ENCODE measurements at regions not wholly inside any gene's neighbourhood (a gene's known extent, or its start where the extent isn't known, plus 50 kb on each side); places are given as distances from the start of the nearest gene placed in this dataset.

- ChIA-PET SMC1A (ENCODE audit: uncharacterized antibody, unreplicated experiment) (interaction anchor here (0.8 to 2.1 kb wide), 10 partner anchors 9 to 181 kb away, joined by 3 to 11 read pairs (median 4); no protein-coding TSS in a partner anchor), POLR2A (interaction anchor here (1.4 kb wide), 2 partner anchors 8 to 32 kb away, joined by 3 to 4 read pairs; no protein-coding TSS in a partner anchor), CTCF (interaction anchor here (0.7 to 1.1 kb wide), 4 partner anchors 23 to 1596 kb away, joined by 3 to 4 read pairs (median 3); no protein-coding TSS in a partner anchor), RAD21 (ENCODE audit: unreplicated experiment) (interaction anchor here (1.0 to 1.3 kb wide), 2 partner anchors 14 to 43 kb away, joined by 3 to 4 read pairs; no protein-coding TSS in a partner anchor)
- no peaks in the 10 kb centered on the region for H3K27me3 ChIP-seq (replicated peaks in 1 of 2; ENCODE audit: control insufficient read depth in 2 of 2, insufficient read depth in 2 of 2, low read length in 1 of 2)
- in situ Hi-C loops (cut with MboI) (no loop called here), intact Hi-C loops (cut with micrococcal nuclease; ENCODE audit: unreplicated experiment) (no loop called here)
- H3K4me3 ChIP-seq = no peak overlapping the region
- FAIRE-seq (no peak), DNase-seq (ENCODE audit: low read depth, low spot score) (no peak), ATAC-seq (peak; percentile 69)
- no peak overlapping the region for H3K9ac ChIP-seq (ENCODE audit: control insufficient read depth, insufficient read depth, low read length)
- WGBS (ENCODE audit: insufficient coverage, insufficient replicate concordance, low lambda C conversion rate, missing lambda C conversion rate) = 94% methylated on average over 1 of the region's 1 CpG
- BruUV-seq (replicated peaks) = no TSS peak
- no peaks in the 10 kb centered on the region for H3K9me3 ChIP-seq (replicated peaks; ENCODE audit: control insufficient read depth, insufficient read depth, low read length)
- H3K79me2 ChIP-seq (ENCODE audit: control insufficient read depth, insufficient read depth, low read length) = no peaks in the 10 kb centered on the region
- TF ChIP-seq, protein P1, sequence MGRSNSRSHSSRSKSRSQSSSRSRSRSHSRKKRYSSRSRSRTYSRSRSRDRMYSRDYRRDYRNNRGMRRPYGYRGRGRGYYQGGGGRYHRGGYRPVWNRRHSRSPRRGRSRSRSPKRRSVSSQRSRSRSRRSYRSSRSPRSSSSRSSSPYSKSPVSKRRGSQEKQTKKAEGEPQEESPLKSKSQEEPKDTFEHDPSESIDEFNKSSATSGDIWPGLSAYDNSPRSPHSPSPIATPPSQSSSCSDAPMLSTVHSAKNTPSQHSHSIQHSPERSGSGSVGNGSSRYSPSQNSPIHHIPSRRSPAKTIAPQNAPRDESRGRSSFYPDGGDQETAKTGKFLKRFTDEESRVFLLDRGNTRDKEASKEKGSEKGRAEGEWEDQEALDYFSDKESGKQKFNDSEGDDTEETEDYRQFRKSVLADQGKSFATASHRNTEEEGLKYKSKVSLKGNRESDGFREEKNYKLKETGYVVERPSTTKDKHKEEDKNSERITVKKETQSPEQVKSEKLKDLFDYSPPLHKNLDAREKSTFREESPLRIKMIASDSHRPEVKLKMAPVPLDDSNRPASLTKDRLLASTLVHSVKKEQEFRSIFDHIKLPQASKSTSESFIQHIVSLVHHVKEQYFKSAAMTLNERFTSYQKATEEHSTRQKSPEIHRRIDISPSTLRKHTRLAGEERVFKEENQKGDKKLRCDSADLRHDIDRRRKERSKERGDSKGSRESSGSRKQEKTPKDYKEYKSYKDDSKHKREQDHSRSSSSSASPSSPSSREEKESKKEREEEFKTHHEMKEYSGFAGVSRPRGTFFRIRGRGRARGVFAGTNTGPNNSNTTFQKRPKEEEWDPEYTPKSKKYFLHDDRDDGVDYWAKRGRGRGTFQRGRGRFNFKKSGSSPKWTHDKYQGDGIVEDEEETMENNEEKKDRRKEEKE (IDR thresholded peaks at IDR 0.05) = no peak
- no peak for TF ChIP-seq USF1 (IDR thresholded peaks at IDR 0.05; ENCODE audit: borderline replicate concordance, extremely low read length, insufficient read depth, low read depth, low read length)
- TF ChIP-seq RAD21 (IDR thresholded peaks at IDR 0.05; ENCODE audit: insufficient read depth, low read depth, low read length) = no peak
- no peak for TF ChIP-seq BRCA1 (IDR thresholded peaks at IDR 0.05; ENCODE audit: low read depth, low read length)
- TF ChIP-seq TCF7 (IDR thresholded peaks at IDR 0.05; ENCODE audit: borderline replicate concordance) = no peak
- no peak for TF ChIP-seq SIX5 (IDR thresholded peaks at IDR 0.05; ENCODE audit: low read depth, low read length, severe bottlenecking)
- TF ChIP-seq TCF3 (IDR thresholded peaks at IDR 0.05; ENCODE audit: borderline replicate concordance, insufficient read depth, low read depth, low read length) = no peak
- TF ChIP-seq EP300 (IDR thresholded peaks at IDR 0.05; ENCODE audit: borderline replicate concordance in 1 of 2, control insufficient read depth in 1 of 2, low read depth in 2 of 2, low read length in 2 of 2) = no peak
- TF ChIP-seq FOXK2 (IDR thresholded peaks at IDR 0.05) = no peak
- TF ChIP-seq ZNF622 (IDR thresholded peaks at IDR 0.05) = no peak
- TF ChIP-seq SUPT20H (IDR thresholded peaks at IDR 0.05; ENCODE audit: borderline replicate concordance, control insufficient read depth, low read depth, low read length) = no peak
- no peak for TF ChIP-seq MXI1 (IDR thresholded peaks at IDR 0.05; ENCODE audit: low read depth, low read length)
- no peak for TF ChIP-seq YY1 (IDR thresholded peaks at IDR 0.05; ENCODE audit: low read depth, low read length)
- TF ChIP-seq, protein P2, sequence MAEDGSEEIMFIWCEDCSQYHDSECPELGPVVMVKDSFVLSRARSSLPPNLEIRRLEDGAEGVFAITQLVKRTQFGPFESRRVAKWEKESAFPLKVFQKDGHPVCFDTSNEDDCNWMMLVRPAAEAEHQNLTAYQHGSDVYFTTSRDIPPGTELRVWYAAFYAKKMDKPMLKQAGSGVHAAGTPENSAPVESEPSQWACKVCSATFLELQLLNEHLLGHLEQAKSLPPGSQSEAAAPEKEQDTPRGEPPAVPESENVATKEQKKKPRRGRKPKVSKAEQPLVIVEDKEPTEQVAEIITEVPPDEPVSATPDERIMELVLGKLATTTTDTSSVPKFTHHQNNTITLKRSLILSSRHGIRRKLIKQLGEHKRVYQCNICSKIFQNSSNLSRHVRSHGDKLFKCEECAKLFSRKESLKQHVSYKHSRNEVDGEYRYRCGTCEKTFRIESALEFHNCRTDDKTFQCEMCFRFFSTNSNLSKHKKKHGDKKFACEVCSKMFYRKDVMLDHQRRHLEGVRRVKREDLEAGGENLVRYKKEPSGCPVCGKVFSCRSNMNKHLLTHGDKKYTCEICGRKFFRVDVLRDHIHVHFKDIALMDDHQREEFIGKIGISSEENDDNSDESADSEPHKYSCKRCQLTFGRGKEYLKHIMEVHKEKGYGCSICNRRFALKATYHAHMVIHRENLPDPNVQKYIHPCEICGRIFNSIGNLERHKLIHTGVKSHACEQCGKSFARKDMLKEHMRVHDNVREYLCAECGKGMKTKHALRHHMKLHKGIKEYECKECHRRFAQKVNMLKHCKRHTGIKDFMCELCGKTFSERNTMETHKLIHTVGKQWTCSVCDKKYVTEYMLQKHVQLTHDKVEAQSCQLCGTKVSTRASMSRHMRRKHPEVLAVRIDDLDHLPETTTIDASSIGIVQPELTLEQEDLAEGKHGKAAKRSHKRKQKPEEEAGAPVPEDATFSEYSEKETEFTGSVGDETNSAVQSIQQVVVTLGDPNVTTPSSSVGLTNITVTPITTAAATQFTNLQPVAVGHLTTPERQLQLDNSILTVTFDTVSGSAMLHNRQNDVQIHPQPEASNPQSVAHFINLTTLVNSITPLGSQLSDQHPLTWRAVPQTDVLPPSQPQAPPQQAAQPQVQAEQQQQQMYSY (CRISPR knock-in tag; IDR thresholded peaks at IDR 0.05) = no peak
- TF ChIP-seq ZNF207 (IDR thresholded peaks at IDR 0.05; ENCODE audit: borderline replicate concordance) = no peak
- TF ChIP-seq HDGF (IDR thresholded peaks at IDR 0.05) = no peak
- no peak for TF ChIP-seq CREB1 (IDR thresholded peaks at IDR 0.05; ENCODE audit: low read depth)
- H3K36me3 ChIP-seq (ENCODE audit: control insufficient read depth in 2 of 2, insufficient read depth in 2 of 2, low read length in 1 of 2) = no peaks in the 10 kb centered on the region
- no peaks in the 10 kb centered on the region for H4K20me1 ChIP-seq (ENCODE audit: control insufficient read depth, insufficient read depth)
- no peaks in the 10 kb centered on the region for H3K4me1 ChIP-seq (ENCODE audit: control insufficient read depth, insufficient read depth, low read length)
- H3K27ac ChIP-seq (ENCODE audit: control insufficient read depth, insufficient read depth) = no peak overlapping the region
- H2AFZ ChIP-seq (ENCODE audit: control insufficient read depth, low read depth, low read length) = no peak overlapping the region
- H3K4me2 ChIP-seq (ENCODE audit: control insufficient read depth, insufficient read depth) = no peak overlapping the region
These were observed 74.9 kb downstream of the MAGEB10 start for GRCh38 chrX:27882695-27883094.

Measured in GM12878 (cell line).